GM21390 (cell line): ENCODE measurements at regions not wholly inside any gene's neighbourhood (a gene's known extent, or its start where the extent isn't known, plus 50 kb on each side); places are given as distances from the start of the nearest gene placed in this dataset.

Experiments
- ATAC-seq: cut with Tn5 transposase; IDR thresholded peaks from one replicate; pipeline ENCODE4 v1.9.1; 2021; ENCODE audit not compliant: unreplicated experiment

DNA sequence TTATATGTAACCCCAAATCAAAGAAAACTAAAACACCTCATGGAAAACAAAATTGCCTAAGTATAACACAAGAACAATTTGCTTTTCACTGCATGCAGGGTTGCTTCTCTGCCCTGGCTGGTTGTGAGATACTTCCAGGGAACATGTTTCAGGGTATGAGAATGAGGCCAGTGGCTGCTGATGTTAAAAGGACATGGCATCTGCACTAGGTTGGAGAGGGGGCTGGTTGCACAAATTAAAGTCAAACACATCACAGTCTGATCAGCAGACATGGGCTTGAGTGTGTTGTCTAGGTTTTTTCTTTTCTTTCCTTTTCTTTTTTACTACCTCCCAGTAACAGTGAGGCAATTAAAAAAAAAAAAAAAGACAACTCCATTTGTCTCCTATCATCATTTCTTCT, 374.9 kb downstream of the MCTP2 start:
- no peak for ATAC-seq

DNA sequence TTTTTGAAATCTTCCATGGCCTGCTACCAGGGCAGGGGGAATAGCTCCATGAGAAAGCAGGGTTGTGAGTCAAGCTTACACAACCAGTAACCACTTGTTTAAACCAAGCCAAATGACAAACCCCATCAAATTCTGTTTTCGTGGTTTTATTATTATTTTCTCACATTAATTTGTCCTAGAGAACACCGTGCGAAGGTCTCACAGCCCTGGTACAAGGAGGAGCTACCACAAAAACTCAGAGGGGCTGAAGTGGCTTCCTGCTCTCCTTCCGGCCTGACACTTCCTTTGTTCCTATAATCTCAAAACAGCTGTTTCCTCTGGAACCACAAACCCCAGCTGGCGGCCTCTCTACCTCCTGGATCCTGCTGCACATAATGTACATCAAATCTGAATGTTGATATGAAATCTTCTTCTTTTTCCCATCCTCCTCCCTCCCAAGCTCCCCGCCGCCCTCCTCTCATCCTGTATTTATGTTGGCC, 375.9 kb downstream of the MCTP2 start:
- ATAC-seq, result no peak

DNA sequence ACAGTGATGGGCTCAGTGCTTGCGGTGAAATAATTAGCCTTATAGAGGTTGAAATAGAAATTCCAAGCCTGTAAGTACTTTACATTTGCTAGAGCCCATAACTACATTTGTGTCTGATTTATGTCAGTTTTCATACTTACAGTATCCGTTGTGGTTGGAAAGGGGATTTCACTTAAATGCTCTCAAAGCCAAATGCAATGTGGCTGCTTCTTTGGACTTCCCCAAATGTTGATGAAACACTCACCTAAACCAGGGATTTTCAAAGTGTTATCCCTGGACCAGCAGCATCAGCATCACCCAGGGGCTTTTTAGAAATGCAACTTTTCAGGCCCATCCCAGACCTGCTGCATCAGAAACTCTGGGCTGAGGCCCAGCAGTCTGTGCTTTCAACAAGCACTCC, 378.7 kb downstream of the MCTP2 start:
- ATAC-seq, result peak; percentile 77

DNA sequence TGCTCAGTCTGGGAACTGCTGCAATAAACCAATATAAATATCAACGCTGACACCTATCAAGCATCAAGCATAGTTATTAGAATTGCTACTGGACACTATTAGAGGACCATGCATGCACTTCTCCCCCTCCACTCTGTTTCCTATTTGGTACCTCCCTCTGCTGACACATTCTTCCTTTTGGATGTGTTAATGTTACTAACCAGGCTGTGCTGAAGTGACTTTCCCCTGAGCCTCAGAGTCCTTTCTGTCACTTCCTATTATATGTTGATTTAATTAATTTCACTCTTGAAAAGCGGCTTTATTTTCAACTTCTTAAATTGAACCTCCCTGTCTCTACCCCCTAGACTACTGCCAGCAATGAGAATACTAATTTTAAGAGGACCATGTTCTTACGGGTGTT, 379.1 kb downstream of the MCTP2 start:
- ATAC-seq, result no peak

DNA sequence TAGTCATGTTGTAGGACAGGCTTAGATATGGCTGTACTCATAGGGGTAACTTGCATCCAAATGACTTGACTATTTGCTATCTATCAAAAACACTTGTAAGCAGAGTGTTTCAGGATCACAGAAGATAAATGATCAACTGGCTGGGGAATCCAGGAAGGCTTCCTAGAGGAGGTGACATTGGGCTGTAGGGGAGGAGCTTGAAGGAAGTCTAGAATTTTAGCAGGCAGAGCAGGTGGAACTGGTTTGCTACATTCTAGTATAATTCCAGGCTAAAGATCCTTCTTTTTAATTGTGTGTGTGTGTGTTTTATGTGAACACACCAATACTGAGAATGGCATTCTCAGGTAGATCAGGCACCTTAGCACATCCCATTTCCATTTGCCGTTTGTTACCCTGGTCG, 380.3 kb downstream of the MCTP2 start:
- ATAC-seq, result no peak

DNA sequence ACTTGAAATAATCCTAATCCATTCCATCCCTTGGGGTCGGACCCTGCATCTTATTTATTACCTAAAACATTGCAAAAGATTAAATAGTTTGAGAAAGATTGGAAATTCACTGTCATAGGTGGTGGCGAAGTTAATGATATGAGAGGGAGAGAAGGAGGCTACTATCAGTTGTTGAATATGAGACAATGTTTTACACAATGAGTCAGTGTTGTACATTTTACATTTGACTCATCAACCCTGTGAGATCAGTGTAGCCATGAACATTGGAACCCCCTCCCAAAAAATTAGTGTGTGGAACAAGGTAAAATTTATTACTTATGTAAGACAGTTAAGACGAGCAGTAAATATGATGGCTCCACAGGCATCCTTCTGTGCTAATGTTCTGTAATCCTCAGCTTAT, 384.3 kb downstream of the MCTP2 start:
- no peak for ATAC-seq

DNA sequence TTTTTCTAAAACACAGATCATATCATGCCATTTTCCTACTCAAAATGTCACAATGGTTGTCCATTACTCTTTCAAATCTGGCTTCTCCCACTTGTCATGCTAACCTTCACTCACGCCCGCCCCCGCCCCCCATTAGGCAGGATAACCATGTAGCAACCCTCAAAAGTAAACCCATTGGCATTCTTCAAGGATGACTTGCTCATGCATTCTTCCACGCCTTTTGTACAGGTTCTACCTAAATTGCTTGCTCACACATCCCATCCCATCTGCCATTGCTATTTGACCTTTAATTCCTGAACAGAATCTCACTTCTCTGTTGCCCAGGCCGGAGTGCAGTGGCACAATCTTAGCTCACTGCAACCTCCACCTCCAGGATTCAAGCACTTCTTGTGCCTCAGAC, 389.3 kb downstream of the MCTP2 start:
- ATAC-seq, result no peak

DNA sequence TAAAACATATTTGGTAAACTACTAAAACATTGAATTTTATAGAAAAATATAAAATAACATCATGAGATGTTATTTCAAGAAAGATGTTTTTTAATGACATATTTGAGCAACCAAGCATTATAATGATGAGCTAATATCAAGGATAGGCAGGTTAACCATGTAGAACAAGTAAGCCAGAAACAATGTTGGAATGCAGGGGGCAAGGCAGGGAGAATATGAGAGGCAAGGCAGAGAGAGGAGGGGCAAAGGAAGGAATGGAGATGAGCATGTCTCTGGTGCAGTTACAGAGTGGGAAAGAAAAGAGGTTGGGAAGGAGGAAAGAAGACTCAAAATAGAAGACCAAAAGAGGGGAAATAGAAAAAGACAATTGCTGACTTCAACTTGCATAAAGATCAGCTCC, 390.4 kb downstream of the MCTP2 start:
- no peak for ATAC-seq

DNA sequence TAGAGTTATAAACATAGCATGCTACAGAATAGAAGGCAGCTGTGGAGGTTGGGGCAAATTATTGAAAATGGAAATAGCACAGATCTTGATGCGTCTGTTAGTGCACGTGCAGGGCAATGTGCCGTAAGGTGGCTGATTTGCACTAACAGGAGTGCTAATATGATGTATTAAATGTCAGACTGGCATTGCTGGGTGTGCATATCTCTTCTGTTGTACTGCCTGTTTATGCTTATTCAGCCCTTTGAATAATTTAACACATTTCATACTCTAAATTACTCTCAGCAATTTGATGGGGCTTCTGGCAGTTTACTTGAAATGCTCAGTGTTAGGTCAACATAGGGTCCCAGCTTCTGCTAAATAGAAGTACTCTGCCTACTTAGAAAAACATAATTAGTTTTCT, 395.6 kb downstream of the MCTP2 start:
- no peak for ATAC-seq

DNA sequence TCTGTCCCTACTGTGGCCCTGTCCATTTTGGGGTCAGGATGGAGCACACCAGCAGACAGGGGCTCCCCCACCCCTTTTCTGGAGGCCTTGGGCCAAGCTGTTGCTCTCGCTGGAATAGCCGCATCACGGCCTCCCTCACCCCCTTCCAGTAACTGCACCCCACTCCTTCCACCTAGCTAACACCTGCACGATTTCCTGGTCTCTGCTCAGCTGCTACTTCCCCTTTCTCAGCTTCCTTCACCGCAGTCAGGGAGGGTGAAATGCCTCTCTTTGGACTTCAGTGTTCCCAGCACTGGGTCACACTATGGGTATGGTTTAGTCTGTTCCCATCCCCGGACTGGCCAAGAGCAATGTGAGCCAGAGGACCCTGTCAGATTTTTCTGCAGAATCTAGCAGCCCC, 400.2 kb downstream of the MCTP2 start:
- peak; percentile 84 for ATAC-seq

DNA sequence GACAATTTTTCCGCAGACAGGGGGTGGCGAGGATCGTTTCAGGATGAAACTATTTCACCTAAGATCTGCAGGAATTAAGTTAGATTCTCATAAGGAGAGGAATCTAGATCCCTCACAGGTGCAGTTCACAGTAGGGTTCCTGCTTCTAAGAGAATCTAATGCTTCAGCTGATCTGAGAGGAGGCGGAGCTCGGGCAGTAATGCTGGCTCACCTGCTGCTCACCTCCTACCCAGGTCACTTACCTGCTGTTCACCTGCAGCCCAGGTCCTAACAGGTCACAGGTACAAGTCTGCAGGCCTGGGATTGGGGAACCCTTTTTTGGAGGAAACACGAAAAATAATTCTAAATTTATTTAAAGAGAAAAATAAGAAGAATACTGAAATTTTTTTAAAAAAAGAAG, 406.8 kb downstream of the MCTP2 start:
- ATAC-seq, result no peak

DNA sequence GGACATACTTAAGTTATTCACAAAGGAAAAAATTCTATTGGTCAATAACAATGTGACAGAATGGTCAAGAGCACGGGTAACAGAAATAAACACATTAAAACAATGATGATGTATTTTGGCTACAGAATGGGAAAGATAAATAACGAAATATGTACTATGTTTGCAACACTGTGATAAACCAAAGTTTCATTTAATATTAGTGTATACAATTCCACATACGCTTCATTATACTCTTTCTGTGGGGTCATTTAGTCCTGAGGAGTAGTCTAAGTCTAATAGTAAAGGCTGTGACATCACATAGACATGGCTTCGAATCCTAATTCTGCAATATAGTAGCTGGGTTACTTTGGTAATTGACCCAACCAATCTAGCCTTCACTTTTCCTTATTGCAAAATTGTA, 408.3 kb downstream of the MCTP2 start:
- no peak for ATAC-seq

DNA sequence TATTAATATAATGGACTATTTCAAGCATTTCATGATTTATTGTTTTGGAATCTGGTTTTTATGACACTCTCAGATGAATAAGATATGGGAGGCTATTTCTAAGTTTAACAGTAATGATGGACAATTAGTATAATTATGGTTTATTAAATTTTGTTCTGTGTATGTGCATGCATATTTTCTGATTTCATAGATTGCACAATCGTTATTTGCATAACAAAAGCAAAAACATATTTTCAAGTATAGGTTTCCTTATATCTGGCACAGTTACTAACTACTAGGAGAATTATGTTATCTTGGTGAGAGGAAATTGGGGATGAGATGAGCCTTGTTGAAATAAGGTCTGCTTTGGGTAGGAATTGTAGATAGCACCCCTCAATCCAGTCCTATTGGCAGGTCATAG, 413.1 kb downstream of the MCTP2 start:
- ATAC-seq, result no peak

DNA sequence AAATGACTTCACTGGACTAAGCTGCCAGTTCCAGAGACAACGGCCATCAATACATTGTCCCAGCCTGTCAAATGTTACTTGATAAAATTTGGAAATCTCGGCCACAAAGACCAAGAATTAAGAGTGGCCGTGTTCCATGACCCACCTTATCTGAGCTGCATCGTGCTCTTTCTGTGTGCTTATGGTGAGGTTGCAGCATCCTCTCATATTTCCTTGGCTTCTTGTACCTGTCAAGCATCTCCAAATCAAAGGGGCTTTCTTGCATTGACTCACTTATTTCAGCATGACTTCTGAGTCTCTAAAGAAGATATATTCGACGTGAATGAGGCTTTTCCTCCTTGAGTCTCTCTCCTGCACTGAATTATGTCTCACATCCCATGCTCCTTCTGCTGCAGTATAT, 421.7 kb downstream of the MCTP2 start:
- ATAC-seq, result no peak

DNA sequence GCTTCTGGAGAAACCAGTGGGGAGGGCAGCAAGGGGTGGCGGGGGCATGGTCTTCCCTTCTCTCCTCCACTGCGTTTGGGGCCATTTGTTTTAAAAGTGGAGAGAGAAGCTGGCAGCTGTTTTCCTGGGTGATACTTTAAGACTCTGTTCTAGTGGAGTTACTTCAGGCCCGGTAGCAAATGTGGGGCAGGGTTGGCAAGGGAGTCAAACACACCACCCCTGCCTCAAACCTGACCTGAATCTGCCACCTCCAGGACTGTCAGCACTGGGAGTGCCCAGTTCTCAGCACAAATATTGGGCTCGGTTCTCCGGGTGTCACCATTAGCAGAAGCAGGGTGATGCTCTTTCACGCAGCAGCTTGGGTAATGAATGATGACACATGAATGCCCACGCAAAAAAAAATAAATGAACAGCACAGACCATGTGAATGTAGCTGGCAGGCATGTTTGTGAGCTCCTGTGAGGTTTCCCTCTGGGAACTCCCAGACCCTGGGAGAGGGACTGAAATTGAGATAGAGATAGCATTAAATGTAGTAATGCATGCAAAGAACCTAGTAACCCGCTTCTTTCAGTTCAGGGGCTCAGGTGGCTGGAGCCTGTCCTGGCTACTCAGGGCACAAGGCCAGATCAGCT, 424.0 kb downstream of the MCTP2 start:
- ATAC-seq, result no peak

DNA sequence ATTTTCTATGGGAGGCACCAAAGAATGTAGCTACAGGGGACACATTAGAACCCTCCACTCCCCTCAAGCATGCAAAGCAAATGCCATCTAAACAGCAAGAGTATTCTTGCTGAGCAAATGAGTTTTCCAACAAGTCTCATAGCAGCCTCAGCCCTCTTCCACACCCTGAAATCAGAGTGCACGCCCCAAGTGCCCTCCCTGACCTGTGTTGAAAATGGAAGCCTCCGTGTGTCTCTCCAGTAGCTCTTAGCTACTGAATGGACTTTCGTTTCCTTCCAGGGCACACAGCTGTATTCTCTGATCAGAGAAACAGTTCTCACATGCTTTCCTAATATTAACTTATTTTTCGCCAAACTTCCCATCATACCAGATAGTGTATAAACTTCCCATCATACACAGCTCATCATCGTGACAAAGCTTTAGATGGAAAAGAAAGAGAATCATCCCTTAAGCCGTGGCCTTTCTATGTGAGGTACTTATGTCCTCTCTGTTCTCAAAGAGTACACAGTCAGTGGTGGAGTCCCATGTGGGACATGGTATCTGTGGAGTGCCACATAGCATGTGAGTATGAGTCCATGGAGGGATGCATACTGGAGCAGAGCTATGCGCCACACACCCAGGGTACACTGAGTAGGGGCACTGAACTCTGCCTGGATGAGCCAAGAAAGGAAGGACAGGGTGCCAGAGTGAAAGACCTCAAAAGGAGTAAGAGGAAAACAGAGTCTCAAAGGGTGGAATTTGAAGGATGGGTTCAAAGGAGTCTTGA, 434.5 kb downstream of the MCTP2 start:
- ATAC-seq, result no peak

DNA sequence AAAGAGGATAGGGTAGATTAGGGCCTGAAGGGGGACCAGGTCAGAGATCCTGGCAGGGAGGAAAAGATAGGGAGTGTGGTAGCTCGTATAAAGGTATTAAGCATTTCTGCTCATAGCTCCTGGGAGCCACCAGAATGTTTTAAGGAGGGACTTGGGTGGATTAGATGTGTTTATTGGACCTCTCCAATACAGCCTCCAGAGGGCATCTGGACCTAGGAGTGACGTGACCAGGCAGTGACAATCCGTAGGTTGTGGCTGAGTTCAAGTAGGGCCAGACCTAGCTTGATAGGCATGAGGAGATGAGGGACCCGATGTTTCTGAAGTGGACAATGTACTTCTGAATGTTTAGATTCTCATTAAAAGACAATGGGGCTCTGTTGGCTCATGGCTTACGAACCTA, 435.2 kb downstream of the MCTP2 start:
- no peak for ATAC-seq

DNA sequence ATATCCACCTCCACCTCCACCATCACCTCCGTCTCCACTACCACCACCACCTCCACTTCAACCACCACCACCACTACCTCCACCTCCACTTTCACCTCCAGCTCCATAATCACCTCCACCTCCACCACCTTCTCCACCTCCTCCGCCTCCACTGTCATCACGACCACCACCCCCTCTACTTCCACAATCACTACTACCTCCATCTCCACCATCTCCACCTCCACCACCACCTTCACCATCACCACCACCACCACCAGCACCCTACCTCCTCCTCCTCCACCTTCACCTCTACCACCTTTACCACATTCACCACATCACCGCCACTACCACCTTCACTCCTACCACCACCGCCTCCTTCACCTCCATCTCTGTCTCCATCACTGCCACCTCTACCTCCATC, 435.7 kb downstream of the MCTP2 start:
- no peak for ATAC-seq

DNA sequence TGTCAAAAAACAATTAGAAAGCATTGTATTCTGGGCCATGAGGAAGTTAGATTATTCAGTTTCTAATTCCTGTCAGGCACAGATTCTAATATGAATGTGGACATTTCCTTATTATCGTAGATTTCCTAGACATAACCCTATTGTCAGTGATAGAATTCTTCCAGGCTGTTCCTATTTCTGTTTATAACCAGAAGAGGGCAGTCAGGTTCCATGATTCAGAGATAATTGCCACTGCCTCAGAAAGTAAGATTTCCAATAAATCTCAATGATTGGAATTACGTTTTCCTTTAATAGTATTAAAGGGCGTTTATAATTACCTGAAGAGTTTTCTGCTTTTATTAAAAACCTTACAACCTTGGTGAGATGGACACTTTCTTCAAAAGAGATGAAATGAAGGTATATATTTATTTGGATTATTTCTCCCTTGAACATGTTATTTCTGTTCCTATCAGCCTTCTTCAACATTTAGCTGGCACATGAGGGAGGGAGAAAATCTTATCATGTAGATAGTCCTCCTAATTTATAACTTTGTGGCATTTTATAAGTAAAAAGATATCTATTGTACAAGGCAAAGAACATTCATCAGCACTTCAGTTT, 439.2 kb downstream of the MCTP2 start:
- no peak for ATAC-seq

DNA sequence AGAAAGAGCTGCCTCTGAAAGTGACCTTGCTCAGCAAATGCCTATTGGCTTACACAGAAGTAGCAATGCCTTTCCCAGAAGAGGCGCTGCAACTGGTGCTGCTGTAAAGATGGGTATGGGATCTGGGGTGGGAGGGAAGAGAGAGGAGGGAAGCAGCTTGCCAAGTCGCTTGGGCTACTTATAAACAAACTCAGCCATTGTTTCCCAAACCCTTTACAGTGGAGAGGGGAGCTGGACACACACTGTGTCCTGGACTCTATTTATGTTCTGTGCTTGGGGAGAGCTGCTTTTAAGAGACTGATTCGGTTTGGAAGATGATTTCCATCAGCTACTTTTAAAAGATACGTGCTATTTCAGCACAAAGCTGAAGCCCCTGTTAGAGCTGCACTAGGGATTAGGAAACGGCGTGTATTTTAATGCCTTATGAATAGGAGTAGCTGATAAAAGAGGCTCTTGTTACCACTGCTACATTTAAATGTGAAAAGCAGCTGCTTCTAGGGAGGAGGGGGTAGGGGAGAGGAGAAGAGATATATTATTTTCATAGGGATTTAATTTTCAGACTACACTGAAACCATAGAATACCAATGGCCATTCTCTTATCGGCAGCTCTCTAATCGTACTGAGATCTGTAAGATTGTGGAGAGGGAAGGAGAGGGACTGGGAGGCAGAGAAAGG, 440.6 kb downstream of the MCTP2 start:
- ATAC-seq, result no peak

DNA sequence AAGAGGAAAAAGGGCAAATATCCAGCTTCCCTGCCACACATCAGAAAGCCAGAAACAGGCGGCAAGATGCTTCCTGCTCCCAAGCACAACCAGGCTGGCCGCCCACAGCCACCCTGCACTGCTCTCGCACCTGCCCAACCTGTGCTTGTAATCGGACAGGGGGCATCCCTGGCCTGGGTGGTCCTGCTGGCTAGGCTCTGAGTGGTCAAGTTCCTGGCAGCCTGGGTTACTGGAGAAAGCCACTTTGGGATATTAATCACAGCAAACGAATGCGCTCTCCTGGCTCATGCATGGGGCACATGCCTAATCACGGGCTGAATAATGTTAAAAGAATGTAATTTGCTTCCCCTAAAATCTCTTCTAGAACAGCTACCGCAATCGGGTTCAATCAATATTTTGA, 442.4 kb downstream of the MCTP2 start:
- ATAC-seq, result no peak

DNA sequence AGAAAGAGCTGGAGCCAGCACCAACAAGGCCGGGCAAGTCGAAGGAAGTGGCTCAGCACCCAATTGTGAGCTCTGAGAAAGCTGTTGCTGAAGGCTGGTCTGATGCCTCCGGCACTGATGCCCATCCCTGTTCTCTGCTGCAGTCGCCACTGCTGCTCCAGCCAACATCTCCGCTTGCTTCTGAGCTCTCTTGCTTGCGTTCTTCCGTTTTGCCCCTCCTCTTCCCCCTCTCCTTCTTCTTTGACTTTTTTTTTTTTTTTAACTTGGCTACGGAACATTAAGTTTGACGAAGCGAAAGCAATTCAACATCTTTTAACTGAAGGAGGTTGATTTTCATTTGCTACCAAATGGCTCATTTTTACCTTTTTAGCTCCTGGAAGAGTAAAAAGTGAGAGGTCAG, 442.9 kb downstream of the MCTP2 start:
- no peak for ATAC-seq
